Activated CD4-positive, alpha-beta T cell treated with anti-CD3 and anti-CD28 coated beads, Interleukin-2, amount 50 U/mL, for 24 hours (primary cell): ENCODE measurements at regions not wholly inside any gene's neighbourhood (a gene's known extent, or its start where the extent isn't known, plus 50 kb on each side); places are given as distances from the start of the nearest gene placed in this dataset.

ENCODE experiments used
- DNase-seq, 2 donors: peaks; one replicate each; pipeline ENCODE4 v3.0.0-alpha.2; 2020; ENCODE audit warnings: low read depth in 1 of 2, low spot score in 1 of 2

GRCh38 chr2:128368437-128369107 lies 49.9 kb upstream of the HS6ST1 start:
- no peak for DNase-seq

DNA sequence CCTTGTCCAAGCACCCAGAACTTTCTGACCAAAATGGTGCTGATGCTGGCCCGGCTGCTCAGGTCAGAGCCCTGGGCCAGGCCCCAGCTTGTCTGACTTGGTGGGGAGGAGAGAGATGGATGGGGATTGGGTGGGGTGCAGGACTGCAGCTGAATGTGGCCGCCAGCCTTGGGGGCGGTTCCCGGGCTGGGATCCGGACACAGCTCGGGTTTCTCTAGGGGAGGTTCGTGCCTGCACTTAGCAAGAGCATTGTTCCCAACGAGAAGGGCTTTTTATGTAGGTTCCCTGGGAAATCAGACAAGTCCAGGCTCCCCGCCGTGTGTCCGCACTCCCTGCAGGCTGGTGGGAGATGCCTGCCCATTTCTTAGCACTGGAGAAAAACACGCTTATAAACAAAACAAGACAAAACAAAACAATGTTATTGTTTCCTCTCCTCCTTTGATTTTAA lies 50.5 kb upstream of the HS6ST1 start:
- no peak for DNase-seq

DNA sequence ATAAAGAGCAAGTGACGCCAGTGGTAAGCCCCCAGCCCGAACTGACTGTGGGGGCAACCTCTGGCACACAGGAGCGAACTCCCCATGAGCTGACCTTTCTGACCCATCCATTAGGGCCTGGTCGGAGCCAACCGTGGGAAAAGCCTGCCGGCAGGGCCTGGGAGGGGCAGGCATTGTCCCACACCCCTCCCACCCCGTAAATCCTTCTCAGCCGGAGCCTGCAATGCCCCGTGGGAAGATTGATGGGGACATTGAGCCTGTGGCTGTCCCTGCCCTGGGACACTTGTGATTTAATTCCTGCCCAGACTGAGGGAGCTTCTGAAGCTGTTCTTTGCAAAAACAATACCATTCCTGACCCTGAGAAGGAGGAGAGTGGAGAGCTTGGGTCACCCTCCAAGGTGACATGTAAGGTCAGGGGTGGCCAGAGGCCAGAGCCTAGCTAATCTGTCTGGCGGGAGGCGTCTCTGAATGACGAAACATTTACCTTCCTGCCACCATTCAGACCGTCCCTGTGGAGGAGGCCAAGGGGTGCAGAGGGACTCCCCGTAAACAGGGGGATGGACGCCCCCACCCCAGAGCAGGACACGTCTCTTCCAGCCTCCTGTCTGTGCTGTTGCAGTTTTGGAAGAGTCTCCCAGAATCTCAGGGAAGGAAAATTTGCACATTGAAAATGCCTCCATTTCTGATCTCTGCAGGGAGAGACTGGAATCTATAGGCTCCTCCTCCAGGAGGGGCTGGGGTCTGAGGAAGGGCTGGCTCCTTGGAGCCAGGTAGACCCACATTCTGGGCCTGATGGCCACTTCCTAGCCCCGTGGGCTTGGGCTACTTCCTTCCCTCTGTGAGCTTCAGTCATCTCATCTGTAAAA lies 51.2 kb upstream of the HS6ST1 start:
- no peak for DNase-seq

GRCh38 chr2:128370468-128371247 lies 52.0 kb upstream of the HS6ST1 start:
- no peak for DNase-seq

GRCh38 chr2:128371248-128371630 lies 52.6 kb upstream of the HS6ST1 start:
- no peak for DNase-seq

GRCh38 chr2:128371648-128372345 lies 53.1 kb upstream of the HS6ST1 start:
- DNase-seq, result no peak

GRCh38 chr2:128372621-128373341 lies 54.1 kb upstream of the HS6ST1 start:
- no peak for DNase-seq

- no peak for DNase-seq
Measured at GRCh38 chr2:128373451-128374000, 54.9 kb upstream of the HS6ST1 start.

DNA sequence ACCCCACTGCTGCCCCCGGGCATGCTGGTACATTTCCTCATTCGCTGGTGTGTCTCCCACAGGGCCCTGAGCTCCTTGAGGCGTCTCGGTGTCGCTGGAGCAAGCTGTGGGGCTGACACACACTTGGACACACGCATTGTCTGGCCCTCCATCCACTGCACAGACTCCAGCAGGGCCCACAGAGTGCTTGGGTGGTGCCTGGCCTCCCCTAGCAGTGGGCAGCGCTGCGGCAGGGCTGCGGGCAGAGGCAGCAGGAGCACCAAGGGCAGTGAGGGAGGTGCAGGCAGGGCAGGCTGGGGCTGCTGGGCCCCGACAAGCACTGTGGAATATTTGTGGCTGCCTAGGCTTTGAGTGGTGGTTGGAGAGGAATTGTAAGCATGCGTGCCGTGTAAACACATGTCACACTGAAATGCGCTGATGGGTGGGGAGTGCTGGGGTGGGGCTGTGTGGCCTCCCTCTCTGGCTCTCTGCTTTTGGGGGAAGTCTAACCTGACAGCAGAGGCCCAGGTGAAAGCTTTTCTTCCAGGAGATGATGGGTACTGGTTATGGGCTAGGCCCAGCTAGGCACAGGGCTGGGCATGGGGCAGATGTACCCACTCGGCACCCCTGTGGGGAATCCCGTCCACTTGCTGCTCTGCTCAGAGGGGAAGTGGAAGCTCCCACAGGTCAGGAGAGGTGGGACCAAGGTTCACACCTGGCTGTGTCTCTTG lies 55.5 kb upstream of the HS6ST1 start:
- DNase-seq, result no peak

DNA sequence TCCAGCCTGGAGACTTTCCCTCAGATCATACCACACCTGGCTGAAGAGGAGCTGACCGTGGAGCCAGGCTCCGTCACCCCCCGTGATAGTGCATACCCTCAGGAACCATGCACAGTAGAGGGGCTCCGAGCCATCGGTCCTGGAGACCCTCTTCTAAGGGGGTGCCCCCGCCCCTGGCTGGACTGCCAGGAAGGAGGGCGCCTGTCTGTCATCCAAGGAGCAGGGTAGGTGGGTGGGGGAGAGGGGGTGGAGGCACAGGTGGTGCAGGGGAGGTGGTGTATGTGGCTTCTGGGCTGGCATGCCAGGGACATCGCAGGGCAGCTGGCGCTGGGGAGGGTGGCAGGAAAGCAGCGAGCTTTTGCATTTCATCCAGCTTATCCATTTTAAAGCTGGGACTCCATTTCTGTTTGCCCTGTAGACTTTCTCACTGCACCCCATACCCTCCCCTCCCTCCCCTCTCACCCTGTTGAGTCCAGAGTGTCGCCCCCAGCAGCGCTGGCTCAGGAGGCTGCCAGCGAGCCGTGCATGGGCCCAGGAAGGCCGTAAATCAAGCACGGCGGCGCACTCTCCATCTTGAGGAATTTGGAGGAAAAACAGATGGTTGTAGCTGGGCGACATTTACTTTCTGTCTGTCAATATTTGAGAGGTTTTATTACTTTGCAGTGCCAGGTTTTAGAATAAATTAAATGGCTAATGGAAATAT lies 56.2 kb upstream of the HS6ST1 start:
- no peak for DNase-seq

- DNase-seq, result no peak
Measured at GRCh38 chr2:128375454-128375853, 56.8 kb upstream of the HS6ST1 start.

GRCh38 chr2:128376241-128377041 lies 57.8 kb upstream of the HS6ST1 start:
- DNase-seq, result no peak

GRCh38 chr2:128377071-128377910 lies 58.6 kb upstream of the HS6ST1 start:
- DNase-seq, result no peak

DNA sequence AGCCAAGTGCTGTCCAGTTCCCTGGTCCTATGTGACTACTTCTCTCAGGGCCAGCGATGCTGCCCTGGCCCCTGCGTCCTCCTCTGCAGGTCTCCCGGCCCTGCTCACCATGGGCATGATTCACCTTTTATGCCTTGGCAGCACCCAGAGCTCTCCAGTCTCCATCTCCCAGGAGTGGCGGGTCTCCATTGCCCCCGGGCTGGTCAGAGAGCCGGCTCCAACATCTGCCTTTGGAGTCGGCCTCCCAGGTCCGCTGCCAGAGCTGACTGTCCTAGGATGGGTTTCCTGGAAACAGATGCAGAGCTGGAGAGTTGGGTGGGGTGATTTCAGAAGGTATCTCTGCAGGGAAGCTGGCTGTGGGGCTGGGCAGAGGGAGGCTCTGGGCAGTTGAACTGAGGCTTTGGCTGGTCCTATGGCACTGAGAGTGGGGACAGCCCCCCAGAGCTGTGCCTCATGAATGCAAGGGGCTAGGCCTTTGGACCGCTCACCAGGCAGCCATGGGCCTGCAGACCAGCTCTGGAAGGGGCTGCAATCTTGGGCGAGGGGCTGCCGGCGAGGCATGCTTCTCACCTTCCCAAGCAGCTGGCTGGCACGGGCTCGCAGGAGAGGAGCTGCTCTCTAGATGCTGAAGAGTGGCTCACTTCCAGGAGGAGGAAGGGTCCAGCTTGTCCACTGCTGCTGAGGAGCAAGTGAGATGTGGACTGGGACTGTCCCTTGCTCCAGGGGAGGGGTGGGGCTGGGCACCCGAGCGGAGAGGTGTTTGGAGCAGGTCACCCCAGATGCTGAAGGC lies 59.8 kb upstream of the HS6ST1 start:
- DNase-seq, result no peak

DNA sequence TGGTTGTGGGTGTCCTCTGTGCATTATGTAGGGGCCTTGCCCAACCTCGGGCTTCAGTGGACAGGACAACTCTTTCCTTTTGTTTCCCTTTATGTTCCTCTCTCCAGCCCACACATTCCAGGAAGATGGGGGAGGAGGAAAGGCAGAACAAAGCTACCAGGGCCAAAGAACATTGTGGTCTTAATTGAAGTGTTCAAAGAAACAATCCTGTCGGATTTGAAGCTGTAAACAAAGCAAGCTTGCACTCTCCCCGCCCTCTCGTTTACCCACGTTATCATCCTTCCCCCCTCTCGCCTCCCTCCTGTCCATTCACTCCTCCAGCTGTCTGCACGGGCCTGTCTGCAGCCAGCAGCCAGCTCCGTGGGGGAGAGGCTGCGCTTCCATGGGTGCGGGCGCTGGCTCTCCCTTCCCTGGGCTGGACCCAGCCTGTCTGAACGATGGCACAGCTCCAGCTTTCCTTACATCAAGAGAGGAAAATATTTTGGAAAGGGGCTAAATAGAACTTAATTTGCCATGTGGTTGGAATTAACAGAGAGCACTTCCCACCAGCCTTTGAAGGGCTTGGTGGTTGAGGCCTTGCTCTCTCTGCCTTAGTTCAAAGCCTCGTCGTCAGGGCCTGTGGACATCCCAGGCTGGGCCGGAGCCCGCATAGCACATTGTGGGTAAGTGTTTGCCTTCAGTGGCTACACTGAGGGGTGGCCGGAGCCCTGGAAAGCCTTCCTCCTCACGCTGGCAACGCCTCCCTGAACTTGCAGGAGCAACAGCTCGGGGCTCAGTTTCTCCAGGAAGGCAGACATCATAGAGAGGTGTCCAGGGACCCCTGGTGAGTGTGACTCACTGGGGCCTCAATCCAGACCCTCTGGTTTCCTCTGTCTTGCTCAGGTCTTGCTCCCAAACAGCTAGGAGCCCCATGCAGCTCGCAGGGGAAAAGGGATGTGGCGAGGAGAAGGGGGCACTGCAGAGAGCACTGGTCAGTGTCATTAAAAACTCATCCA lies 60.6 kb upstream of the HS6ST1 start:
- no peak for DNase-seq
